ENCODE measurements at regions not wholly inside any gene's neighbourhood (a gene's known extent, or its start where the extent isn't known, plus 50 kb on each side); places are given as distances from the start of the nearest gene placed in this dataset.

DNA sequence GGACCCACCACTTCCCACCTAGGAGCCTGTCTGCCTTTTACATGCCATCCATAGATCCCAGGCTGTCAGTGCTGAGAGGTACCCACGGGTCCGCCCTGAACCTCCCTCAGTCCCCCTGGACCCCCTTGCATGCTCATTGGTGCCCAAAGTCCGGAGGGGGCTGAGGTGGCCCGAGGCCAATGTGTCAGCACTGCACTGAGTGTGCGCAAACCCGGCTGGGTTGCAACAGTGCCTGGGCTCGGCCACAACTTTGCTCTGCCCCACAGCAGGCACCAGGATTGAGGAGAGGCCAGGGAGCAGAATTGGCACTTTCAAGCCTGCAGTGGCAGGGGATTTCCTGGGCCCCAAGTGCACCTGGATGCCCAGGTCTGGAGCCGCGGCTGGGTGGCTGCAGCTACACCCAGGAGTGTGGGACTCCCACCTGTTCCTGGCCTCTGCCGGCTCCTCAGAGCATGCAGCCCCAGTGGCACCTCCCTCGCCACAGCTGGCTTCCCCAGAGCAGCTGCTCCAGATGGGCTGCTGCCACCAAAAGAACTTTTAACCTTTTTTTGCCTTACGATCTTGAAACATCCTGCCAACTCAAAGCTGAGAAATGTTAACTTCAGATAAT is 837.0 kb downstream of the SLITRK6 start:
- TF ChIP-seq POLR2A (IDR thresholded peaks at IDR 0.05): no peak
- TF ChIP-seq, protein P1, sequence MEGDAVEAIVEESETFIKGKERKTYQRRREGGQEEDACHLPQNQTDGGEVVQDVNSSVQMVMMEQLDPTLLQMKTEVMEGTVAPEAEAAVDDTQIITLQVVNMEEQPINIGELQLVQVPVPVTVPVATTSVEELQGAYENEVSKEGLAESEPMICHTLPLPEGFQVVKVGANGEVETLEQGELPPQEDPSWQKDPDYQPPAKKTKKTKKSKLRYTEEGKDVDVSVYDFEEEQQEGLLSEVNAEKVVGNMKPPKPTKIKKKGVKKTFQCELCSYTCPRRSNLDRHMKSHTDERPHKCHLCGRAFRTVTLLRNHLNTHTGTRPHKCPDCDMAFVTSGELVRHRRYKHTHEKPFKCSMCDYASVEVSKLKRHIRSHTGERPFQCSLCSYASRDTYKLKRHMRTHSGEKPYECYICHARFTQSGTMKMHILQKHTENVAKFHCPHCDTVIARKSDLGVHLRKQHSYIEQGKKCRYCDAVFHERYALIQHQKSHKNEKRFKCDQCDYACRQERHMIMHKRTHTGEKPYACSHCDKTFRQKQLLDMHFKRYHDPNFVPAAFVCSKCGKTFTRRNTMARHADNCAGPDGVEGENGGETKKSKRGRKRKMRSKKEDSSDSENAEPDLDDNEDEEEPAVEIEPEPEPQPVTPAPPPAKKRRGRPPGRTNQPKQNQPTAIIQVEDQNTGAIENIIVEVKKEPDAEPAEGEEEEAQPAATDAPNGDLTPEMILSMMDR (IDR thresholded peaks at IDR 0.05): no peak
- no peak for TF ChIP-seq EP300 (IDR thresholded peaks at IDR 0.05)
